GM12864 (cell line): ENCODE measurements at regions not wholly inside any gene's neighbourhood (a gene's known extent, or its start where the extent isn't known, plus 50 kb on each side); places are given as distances from the start of the nearest gene placed in this dataset.
A peak's percentile ranks its signal among the peaks of the same experiment; 100 is the strongest.

ENCODE experiments used
- DNase-seq: peaks from one replicate; pipeline ENCODE4 v3.0.0-alpha.2; 2011; ENCODE audit warnings: low read depth
- H3K4me3 ChIP-seq: 2 replicates; pipeline ENCODE4 v1.5.1; 2011; ENCODE audit warnings: mild to moderate bottlenecking, low read depth, low read length, control low read depth
- TF ChIP-seq, protein P1 (sequence below): IDR thresholded peaks from 2 replicates; pipeline ENCODE4 v1.5.1; 2011; ENCODE audit warnings: low read depth, mild to moderate bottlenecking, moderate library complexity, low read length, control low read depth, inconsistent platforms; ENCODE audit errors: missing control alignments

DNA sequence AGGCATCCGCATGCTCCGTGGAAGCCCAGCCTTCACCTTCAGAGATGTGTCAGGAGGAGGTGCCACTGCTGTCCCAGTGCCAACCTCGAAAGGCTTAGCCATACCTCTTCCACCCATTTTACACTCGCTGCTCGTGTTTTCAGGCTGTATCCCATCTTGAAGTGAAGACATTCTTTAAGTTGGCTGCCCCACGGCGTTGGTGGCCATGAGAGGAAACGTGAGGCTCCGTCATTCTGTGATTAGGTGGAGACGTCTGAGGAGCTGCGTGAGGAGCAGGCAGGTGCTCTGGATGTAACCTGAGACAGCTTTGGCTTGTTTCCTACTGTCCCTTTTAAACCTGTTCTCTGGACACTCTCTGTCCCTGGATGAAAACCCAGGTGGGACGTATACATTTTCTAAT, 159.9 kb upstream of the RNF32 start:
- no peak overlapping the region for H3K4me3 ChIP-seq
- TF ChIP-seq, protein P1, sequence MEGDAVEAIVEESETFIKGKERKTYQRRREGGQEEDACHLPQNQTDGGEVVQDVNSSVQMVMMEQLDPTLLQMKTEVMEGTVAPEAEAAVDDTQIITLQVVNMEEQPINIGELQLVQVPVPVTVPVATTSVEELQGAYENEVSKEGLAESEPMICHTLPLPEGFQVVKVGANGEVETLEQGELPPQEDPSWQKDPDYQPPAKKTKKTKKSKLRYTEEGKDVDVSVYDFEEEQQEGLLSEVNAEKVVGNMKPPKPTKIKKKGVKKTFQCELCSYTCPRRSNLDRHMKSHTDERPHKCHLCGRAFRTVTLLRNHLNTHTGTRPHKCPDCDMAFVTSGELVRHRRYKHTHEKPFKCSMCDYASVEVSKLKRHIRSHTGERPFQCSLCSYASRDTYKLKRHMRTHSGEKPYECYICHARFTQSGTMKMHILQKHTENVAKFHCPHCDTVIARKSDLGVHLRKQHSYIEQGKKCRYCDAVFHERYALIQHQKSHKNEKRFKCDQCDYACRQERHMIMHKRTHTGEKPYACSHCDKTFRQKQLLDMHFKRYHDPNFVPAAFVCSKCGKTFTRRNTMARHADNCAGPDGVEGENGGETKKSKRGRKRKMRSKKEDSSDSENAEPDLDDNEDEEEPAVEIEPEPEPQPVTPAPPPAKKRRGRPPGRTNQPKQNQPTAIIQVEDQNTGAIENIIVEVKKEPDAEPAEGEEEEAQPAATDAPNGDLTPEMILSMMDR = no peak
- DNase-seq = no peak

DNA sequence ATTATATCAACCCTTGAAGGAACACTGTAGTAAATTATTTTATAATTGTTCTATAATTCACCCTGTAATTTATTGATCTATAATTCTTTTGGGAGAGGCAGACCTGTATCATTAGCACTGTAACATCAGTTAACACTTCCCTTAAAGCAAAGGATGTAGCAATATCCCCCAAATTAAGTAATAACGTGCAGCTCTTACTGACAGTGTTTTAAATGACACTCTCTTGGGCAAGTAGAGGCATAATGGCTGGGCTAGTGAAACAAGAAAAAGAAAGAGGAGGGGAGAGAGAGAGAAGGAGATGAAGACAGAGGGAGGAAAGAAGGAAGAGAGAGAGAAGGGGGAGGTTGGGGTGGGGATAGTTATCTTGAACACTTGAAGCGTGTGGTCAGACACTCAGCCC, 161.0 kb upstream of the RNF32 start:
- no peak for DNase-seq
- H3K4me3 ChIP-seq = no peak overlapping the region
- TF ChIP-seq, protein P1 = no peak

DNA sequence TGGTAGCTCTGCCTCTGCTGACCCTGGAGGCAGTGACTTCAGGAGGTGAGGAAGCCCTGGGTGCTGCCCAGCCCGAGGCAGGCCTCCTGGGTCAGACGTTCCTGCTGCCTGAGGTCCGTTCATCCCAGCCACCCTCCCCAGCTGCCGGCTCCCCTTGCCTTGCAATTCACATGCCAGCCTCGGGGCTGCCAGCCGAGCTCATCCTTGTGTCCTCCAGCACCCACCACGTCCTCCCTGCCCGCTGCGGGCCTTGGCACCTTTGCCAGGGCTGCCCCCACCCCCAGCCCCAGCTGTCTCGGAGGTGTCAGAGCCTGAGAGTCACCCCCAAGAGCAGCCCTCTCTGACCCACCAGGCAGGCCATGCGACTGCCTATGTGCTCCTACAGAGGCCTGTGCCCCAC, 162.1 kb upstream of the RNF32 start:
- TF ChIP-seq, protein P1 = no peak
- DNase-seq = no peak
- no peak overlapping the region for H3K4me3 ChIP-seq

DNA sequence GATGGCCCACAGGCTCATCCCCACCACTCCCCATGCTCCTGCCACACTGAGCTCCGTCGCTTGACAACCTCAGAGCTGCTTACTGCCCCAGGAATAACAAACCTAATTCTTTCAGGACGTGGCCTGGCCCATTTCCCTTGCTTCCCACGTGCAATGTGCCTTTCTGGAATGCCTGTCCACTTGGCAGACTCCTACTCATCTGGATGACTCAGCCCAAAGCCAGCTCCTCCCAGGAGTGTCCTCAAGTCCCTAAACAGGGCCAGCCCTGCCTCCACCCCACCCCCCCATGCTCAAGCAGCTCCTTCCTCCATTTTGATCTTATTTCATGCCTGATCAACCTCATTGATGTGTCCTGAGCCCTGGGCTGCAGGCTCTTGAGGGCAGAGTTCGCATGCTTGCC, 164.9 kb upstream of the RNF32 start:
- no peak for DNase-seq
- TF ChIP-seq, protein P1 = no peak
- H3K4me3 ChIP-seq = no peak overlapping the region

DNA sequence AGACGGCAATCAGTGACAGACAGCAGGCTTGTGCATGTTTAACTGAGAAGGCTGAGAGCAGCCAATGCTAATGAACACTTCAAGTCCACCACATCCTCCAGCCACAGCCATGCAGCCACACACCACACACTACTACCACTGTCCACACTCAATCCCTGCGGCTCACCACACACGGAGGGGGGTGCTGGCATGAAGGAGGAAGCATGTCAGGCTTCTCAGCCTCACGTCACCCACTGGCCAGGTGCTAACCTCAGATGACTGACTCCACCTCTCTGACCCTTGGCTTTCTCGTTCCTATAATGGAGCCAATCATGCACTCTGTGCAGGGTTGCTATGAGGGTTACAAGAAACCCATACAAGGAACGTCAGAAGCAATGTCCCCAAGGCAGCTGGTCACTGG, 165.4 kb upstream of the RNF32 start:
- H3K4me3 ChIP-seq = no peak overlapping the region
- DNase-seq = no peak
- TF ChIP-seq, protein P1 = no peak

DNA sequence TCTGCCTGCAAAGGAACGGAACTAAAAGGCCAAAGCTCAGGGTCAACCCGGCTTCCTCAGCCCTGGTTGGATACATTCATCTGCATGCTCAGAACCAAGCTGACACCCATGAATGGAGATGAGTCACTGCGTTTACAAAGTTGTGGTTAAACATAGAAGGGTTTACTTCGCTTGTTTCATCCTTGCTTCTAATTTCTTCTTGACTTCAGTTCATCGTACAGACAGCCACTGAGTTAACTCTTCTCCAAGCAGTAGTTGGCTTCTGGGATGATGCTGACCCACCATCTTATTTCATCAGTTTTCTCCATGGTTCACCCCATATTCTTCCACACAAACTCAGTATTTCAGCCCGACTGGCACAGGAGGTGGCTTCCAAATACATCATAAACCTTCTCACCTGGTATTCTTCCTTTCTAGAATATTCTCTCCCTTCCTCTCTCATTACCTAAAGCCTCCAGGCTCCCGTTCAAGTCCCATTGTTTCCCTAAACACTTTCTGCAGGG, 166.3 kb upstream of the RNF32 start:
- no peak for DNase-seq
- H3K4me3 ChIP-seq = no peak overlapping the region
- TF ChIP-seq, protein P1 = no peak

DNA sequence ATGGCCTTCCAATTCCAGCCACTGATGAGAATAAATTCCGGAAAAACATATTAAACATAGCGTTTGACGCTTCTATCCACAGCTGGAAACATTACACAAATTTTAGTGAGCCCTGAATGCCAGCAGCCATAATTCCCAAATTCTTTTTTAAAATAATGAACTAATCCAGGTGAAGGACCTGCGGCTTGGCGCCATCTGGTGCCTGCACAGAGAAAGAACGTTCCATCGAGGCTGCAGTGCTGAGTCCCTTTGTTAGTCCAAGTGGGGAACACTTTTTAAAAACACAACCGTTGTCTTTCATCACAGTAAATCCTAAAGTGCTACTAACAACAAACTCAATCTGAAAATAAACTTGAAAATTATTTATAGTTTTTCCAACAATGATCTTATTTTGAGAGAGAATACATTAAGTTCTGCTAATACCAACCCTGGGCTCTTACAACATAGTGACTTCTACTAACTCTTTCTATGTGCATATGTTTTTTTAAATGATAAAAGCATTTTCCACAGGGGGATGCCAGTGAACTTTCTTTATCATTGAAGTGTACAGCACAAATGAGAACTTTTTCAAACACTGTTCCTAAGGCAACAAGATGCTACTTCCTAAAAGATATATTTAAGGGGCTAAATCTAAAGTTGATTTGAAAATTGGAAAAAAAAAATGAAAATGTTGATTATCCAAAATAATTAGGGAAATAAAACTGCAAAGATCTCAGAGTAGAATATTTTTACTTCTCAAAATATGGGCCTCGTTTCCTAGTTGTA, 166.9 kb upstream of the RNF32 start:
- DNase-seq = no peak
- TF ChIP-seq, protein P1 = peak; percentile 68
- no peak overlapping the region for H3K4me3 ChIP-seq
